ENCODE measurements at regions not wholly inside any gene's neighbourhood (a gene's known extent, or its start where the extent isn't known, plus 50 kb on each side); places are given as distances from the start of the nearest gene placed in this dataset.
"Not testable (repeated sequence)": the region's sequence is repeated elsewhere in the genome, so short reads cannot be mapped to it uniquely, and the experiment has no call there.

DNA sequence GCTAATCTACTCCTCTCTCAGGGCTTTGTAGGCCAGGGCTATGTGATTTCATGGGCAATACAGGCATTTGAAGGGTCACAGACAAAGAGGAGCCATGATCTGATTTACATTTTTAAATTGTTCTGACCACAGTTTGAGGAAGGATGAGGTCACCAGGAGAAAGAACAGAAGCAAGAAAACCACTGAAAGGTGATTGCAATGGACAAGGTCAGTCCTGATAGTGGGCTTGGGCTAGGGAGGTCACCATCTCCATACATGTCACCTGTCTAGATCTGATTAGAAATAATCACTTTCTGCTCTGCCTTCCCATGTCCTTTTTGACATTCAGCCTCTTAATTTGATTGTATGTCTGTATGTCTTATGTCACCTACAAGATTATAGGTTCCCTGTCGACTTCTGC, 248.9 kb upstream of the CWC22 start:
- Histone ChIP-seq H3K27me3 (no peaks in the 10 kb centered on the region), H3K4me3 (no peak overlapping the region), H3K4me1 (no peaks in the 10 kb centered on the region; the same call in 1 of the 2 replicates), H3K36me3 (no peaks in the 10 kb centered on the region), H3K9me3 (replicated peaks) (no peaks in the 10 kb centered on the region; the same call in 1 of the 2 replicates), H3K27ac (no peak overlapping the region)
- DNase-seq = no peak

DNA sequence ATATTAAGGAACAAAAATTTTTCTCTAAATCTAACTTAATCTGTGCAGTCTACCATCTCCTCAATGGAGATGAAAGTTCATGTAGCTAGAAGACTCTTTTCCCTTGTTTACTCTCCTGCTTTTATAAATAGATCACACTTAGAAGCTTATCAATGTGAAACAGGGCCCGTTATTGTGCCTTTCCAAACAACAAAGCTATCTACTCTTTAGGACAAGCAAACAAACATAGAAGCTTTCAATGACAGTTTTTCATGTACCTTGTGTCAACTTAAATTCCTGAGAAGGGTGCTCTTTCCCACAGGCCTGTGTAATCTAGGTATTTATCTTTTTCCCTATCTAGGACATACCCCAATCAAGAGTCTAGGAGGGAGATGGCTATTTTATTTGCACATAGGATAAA, 247.8 kb upstream of the CWC22 start:
- no peak for DNase-seq

DNA sequence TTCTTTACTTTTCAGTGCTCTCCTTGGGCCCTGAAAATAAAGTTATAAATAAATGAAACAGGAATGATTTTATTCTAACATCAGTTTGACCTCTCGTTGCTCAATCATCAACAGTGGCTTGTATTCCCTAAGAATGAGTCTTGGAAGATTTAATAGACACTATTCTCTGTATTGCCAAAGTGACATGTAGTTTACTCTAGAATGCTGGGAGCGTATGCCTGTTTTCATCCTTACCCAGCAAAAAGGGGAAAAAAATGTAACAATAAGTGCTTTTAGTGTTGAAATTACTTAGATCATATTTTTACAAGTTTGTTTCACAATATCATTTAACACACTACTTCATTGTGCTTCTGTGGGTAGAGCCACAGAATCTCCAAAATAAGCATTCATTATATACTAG, 240.6 kb upstream of the CWC22 start:
- no peak for DNase-seq
- H3K27ac ChIP-seq = peak overlapping the region; percentile 83
- H3K4me1 ChIP-seq = peaks cover 36% of the 10 kb centered on the region
- no peaks in the 10 kb centered on the region for H3K36me3 ChIP-seq
- H3K4me3 ChIP-seq = no peak overlapping the region
- no peaks in the 10 kb centered on the region for H3K9me3 ChIP-seq (replicated peaks)
- no peaks in the 10 kb centered on the region for H3K27me3 ChIP-seq

More for the DNA sequence above, 247.8 kb upstream of the CWC22 start:
- no peak overlapping the region for H3K4me3 ChIP-seq
- H3K4me1 ChIP-seq = no peaks in the 10 kb centered on the region; the same call in 1 of the 2 replicates
- no peaks in the 10 kb centered on the region for H3K36me3 ChIP-seq
- no peaks in the 10 kb centered on the region; the same call in 1 of the 2 replicates for H3K9me3 ChIP-seq (replicated peaks)
- no peak overlapping the region for H3K27ac ChIP-seq
- no peaks in the 10 kb centered on the region for H3K27me3 ChIP-seq

DNA sequence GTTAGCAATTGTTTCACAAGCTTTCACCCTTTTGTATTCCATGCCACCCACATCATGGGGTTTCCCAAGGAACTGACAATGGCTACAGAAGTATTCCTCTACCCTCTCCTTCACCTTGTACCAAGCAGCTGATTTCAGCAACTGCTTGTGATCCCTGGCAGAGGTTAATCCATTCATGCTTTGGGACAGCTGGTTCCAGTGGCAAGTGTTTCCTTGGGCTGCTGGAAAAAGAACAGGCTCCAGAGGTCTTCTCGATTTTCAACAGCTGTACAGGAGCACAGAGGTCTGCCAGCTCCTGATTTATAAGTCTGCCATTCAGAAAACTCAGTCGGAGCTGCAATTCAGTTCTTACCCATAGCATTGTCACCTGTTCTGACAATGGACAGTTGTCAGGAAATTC, 239.2 kb upstream of the CWC22 start:
- peaks cover 36% of the 10 kb centered on the region for H3K4me1 ChIP-seq
- H3K4me3 ChIP-seq = no peak overlapping the region
- no peaks in the 10 kb centered on the region for H3K27me3 ChIP-seq
- peak; percentile 91 to 96 for DNase-seq
- H3K36me3 ChIP-seq = no peaks in the 10 kb centered on the region
- H3K27ac ChIP-seq = peak overlapping the region; percentile 83
- H3K9me3 ChIP-seq (replicated peaks) = no peaks in the 10 kb centered on the region; the same call in 1 of the 2 replicates

DNA sequence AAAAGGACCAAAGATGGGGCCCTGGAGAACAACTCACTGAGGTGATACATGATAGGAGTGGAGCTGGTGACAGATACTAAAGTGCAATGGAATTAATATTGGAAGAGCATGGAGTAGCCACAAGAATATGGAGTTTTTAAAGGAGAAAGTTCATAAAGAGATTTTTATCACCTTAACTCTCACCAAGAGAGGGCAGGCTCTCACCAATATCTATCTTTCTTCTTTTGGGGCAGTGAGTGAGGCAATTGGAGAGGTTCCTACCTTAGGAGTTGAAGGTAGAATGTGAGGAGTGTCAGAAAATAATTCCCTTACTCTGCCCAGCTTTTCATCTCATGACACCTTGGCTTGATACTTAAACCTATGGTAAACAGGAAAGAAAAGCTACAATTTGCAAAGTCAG, 233.7 kb upstream of the CWC22 start:
- peaks cover 31% of the 10 kb centered on the region for H3K4me1 ChIP-seq
- peak in 1 of 2 experiments; percentile 46 for DNase-seq

DNA sequence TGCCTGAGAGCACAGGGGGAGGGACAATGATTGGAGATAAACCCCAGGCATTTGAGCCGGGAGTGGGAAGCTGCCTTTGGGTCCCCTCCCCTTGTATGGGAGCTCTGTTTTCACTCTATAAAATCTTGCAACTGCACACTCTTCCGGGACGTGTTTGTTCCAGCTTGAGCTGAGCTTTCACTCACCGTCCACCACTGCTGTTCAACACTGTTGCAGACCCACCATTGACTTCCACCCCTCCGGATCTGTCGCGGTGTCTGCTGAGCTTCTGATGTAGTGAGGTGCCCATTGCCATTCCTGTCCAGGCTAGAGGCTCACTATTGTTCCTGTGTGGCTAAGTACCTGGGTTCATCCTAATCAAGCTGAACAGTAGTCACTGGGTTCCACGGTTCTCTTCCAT, 231.6 kb upstream of the CWC22 start:
- Histone ChIP-seq H3K36me3 (no peaks in the 10 kb centered on the region), H3K4me3 (no peak overlapping the region), H3K9me3 (replicated peaks) (no peaks in the 10 kb centered on the region; the same call in 1 of the 2 replicates), H3K27me3 (no peaks in the 10 kb centered on the region), H3K4me1 (peaks cover 26% of the 10 kb centered on the region), H3K27ac (no peak overlapping the region)
- DNase-seq = no peak

More for the DNA sequence above, 233.7 kb upstream of the CWC22 start:
- Histone ChIP-seq H3K27me3 (no peaks in the 10 kb centered on the region), H3K4me3 (no peak overlapping the region), H3K9me3 (replicated peaks) (no peaks in the 10 kb centered on the region; the same call in 1 of the 2 replicates), H3K36me3 (no peaks in the 10 kb centered on the region), H3K27ac (no peak overlapping the region)

DNA sequence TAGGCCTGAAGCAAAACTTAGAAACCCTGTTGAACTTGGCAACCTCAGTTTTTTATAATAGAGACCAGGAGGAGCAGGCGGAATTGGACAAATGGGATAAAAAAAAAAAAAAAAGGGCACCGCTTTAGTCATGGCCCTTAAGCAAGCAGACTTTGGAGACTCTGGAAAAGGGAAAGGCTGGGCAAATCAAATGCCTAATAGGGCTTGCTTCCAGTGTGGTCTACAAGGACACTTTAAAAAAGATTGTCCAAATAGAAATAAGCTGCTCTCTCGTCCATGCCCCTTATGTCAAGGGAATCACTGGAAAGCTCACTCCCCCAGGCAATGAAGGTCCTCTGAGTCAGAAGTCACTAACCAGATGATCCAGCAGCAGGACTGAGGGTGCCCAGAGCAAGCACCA, 229.0 kb upstream of the CWC22 start:
- not testable (repeated sequence) for H3K36me3 ChIP-seq, H3K4me3 ChIP-seq, H3K27me3 ChIP-seq
- H3K4me1 ChIP-seq = peaks cover 26% of the 10 kb centered on the region
- peaks cover 16% of the 10 kb centered on the region for H3K9me3 ChIP-seq (replicated peaks)
- H3K27ac ChIP-seq = peak overlapping the region; percentile 98
- DNase-seq = peak; percentile 73 to 79

DNA sequence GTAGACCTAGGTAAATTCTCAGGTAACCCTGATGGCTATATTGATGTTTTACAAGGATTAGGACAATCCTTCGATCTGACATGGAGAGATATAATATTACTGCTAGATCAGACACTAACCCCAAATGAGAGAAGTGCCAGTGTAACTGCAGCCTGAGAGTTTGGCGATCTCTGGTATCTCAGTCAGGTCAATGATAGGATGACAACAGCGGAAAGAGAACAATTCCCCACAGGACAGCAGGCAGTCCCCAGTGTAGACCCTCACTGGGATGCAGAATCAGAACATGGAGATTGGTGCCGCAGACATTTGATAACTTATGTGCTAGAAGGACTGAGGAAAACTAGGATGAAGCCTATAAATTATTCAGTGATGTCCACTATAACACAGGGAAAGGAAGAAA, 228.4 kb upstream of the CWC22 start:
- peak overlapping the region; percentile 98 for H3K27ac ChIP-seq

DNA sequence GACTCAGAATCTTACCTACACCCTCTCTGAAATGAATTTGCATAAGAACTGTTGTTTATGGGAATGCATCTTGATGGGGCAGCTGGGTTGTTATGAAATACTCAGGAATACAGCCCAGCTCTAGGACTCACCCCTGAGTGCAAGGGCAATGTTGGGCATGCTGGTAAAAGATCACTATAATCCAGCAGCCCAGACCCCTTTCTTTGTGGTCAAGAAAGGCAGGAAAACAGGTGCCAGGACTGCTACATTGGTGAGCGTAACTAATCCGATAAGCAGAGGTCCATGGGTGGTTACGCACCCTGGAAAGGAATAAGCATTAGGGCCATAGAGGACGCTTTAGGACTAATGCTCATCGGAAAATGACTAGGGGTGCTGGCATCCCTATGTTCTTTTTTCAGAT, 227.9 kb upstream of the CWC22 start:
- H3K27me3 ChIP-seq, H3K36me3 ChIP-seq, H3K4me3 ChIP-seq: not testable (repeated sequence)
- peaks cover 16% of the 10 kb centered on the region for H3K9me3 ChIP-seq (replicated peaks)
- peak overlapping the region; percentile 98 for H3K27ac ChIP-seq
- DNase-seq = peak; percentile 94 to 96
- H3K4me1 ChIP-seq = peaks cover 26% of the 10 kb centered on the region

More for the DNA sequence above, 228.4 kb upstream of the CWC22 start:
- peak overlapping the region; percentile 11 for H3K4me3 ChIP-seq
- DNase-seq = peak; percentile 58 to 81
- H3K4me1 ChIP-seq = peaks cover 26% of the 10 kb centered on the region
- H3K27me3 ChIP-seq, H3K36me3 ChIP-seq: not testable (repeated sequence)
- H3K9me3 ChIP-seq (replicated peaks) = peaks cover 16% of the 10 kb centered on the region

DNA sequence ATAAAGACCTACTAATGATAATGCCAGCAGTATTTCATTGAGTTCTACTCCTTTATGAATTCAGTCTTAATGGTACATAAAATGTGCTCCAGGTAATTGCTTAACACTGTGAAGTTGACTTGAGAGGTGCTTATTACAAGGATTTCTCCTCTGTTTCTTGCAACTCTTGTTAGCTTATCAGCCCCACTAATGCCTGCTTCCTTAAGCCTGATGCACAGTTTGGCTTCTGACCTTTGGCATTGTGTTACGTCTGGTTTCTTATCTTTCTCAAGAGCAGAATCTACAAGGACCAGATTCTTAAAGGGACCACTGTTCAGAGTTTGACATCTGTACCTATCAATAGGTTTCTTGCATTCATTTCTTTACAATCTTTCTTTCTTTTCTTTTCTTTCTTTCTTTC, 223.9 kb upstream of the CWC22 start:
- Histone ChIP-seq H3K4me3 (no peak overlapping the region), H3K9me3 (replicated peaks) (peaks cover 16% of the 10 kb centered on the region), H3K4me1 (peaks cover 11% of the 10 kb centered on the region), H3K27me3 (no peaks in the 10 kb centered on the region), H3K36me3 (no peaks in the 10 kb centered on the region), H3K27ac (no peak overlapping the region)
- no peak for DNase-seq

DNA sequence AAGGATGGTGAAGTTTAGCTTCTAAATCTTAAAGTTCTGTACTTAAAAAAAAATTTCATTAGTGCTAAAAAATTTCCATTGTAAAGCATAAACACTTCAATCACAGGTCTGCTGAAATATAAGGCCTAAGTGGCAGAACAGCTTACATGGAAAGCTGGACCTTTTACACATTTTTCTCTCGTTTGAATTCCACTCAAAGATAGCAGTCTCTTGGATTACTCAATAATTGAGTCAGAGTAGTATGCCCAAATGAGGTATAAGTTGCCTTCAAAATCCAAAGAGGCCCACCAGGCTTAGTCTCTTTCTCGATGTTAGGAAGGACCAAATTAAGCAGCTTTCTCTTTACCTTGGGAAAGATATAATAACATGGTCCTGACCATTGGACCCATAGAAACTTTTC, 220.4 kb upstream of the CWC22 start:
- Histone ChIP-seq H3K27me3 (no peaks in the 10 kb centered on the region), H3K36me3 (no peaks in the 10 kb centered on the region), H3K9me3 (replicated peaks) (peaks cover 5% of the 10 kb centered on the region), H3K4me1 (no peaks in the 10 kb centered on the region), H3K27ac (no peak overlapping the region), H3K4me3 (no peak overlapping the region)
- DNase-seq = no peak

DNA sequence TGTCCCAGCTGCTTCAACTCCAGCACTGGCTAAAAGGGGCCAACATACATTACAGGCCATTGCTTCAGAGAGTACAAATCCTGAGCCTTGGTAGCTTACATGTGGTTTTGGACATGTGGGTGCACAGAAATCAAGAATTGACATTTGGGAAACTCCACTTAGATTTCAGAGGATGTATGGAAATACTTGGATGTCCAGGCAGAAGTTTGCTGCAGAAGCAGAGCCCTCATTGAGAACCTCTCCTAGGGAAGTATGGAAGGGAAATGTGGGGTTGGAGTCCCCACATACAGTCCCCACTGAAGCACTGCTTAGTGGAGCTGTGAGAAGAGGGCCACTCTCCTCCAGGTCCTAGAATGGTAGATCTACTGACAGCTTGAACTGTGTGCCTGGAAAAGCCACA, 218.0 kb upstream of the CWC22 start:
- H3K4me3 ChIP-seq = no peak overlapping the region
- H3K36me3 ChIP-seq = no peaks in the 10 kb centered on the region
- H3K9me3 ChIP-seq (replicated peaks) = no peaks in the 10 kb centered on the region; the same call in 1 of the 2 replicates
- H3K27me3 ChIP-seq = no peaks in the 10 kb centered on the region
- H3K27ac ChIP-seq = no peak overlapping the region
- H3K4me1 ChIP-seq = peaks cover 3% of the 10 kb centered on the region
- DNase-seq = no peak

DNA sequence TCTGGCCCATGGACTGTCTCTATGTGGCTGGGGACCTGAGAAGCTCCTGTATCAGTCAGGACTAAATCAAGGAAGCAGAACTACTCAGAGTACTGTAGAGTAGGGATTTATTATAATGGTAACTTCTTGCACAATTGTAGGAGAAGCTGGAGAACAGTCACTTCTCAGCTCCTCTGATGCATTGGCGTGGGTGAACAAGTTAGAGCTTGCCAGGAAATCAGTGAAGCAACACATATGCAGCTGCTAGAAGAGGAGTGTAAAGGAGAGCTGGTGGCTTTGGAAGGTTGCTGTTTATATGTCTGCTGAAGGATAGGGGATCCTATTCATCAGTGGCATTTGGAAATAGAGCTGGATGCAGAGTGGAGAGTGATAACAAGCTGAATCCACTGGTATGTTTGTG, 215.5 kb upstream of the CWC22 start:
- peaks cover 3% of the 10 kb centered on the region for H3K4me1 ChIP-seq
- H3K27me3 ChIP-seq = no peaks in the 10 kb centered on the region
- DNase-seq = peak; percentile 20 to 55
- no peak overlapping the region for H3K27ac ChIP-seq
- no peaks in the 10 kb centered on the region; the same call in 1 of the 2 replicates for H3K9me3 ChIP-seq (replicated peaks)
- no peaks in the 10 kb centered on the region for H3K36me3 ChIP-seq
- H3K4me3 ChIP-seq = no peak overlapping the region

DNA sequence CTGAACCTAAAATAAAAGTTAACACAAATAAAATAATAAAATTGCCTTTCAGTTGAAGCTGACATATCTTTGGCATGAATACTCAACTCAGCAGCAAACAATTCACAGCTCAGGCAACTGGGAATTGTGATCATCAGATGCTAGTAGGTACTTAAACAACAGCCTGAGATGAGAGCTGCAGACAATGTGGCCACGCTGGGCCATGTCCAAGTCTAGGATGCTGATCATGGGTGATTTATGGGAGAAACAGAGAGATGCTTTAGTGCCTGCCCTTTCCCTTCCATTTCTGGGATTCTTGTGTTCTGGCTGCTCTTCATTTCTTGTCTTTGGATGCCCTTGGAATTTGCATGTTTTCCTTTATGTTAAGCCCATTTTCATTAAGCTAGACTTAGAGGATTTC, 212.4 kb upstream of the CWC22 start:
- no peak for DNase-seq
- Histone ChIP-seq H3K36me3 (no peaks in the 10 kb centered on the region), H3K4me1 (peaks cover 3% of the 10 kb centered on the region), H3K27me3 (no peaks in the 10 kb centered on the region), H3K27ac (no peak overlapping the region), H3K4me3 (no peak overlapping the region), H3K9me3 (replicated peaks) (no peaks in the 10 kb centered on the region)

DNA sequence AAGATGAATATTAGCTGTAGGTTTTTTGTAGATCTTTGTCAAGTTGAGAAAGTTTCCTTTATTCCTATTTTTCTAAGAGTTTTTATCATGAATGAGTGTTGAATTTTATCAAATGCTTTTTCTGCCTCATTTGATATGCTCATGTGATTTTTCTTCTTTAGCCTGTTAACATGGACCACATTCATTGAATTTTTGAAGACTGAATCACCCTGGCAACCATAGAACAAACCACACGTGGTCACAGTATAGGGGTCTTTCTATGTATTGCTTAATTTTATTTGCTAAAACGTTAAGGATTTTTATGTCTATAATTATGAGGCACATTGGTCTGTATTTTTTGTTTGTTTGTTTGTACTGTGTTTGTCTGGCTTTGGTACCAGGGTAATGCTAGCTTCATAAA, 201.7 kb upstream of the CWC22 start:
- no peak overlapping the region for H3K4me3 ChIP-seq
- H3K36me3 ChIP-seq = no peaks in the 10 kb centered on the region
- H3K27ac ChIP-seq = peak overlapping the region; percentile 56
- H3K27me3 ChIP-seq = no peaks in the 10 kb centered on the region
- H3K4me1 ChIP-seq = peaks cover 12% of the 10 kb centered on the region
- peaks cover 8% of the 10 kb centered on the region; the same call in 1 of the 2 replicates for H3K9me3 ChIP-seq (replicated peaks)
- peak in 1 of 2 experiments; percentile 17 for DNase-seq

DNA sequence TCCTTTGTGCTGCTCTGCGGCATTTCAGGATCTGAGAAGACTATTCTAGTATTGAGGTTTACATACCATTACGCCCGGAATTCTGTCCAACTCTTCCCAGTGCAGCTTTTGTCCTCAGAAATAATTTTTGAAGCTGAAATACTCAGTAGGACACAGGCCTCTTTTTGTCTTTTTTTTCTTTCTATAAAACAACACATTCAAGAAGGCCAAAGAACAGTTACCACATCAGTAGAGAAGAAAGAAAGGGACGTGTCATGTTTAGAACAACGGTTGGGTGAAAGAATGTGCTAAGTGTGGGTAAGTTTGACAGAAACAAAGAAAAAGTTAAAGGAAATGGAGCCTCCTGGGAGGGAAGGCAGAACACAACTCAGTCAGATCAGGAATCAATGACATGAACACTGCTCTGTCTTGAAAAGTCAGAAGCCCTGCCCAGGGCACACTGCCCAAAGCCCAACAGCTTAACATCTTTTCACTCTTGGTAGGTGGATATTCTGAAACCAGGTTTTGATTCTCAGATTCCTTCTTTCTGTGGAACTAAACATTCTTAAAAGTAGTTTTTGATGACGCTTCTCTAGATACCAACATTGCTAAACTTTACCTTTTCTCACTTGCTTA, 198.6 kb upstream of the CWC22 start:
- H3K4me1 ChIP-seq = peaks cover 12% of the 10 kb centered on the region
- DNase-seq = no peak
- H3K9me3 ChIP-seq (replicated peaks) = peaks cover 8% of the 10 kb centered on the region; the same call in 1 of the 2 replicates
- H3K27ac ChIP-seq = no peak overlapping the region
- no peak overlapping the region for H3K4me3 ChIP-seq
- no peaks in the 10 kb centered on the region for H3K27me3 ChIP-seq
- H3K36me3 ChIP-seq = no peaks in the 10 kb centered on the region
